CD4-positive, alpha-beta T cell (primary cell): ENCODE measurements at regions not wholly inside any gene's neighbourhood (a gene's known extent, or its start where the extent isn't known, plus 50 kb on each side); places are given as distances from the start of the nearest gene placed in this dataset.

Source experiments
- ATAC-seq: fragments of 200-7000 bp; cut with Tn5 transposase; one replicate; pipeline ENCODE4 v1.10.0; 2022; ENCODE audit warnings: mild to moderate bottlenecking; ENCODE audit not compliant: poor library complexity
- CTCF ChIA-PET: fragments of 350-600 bp; sonication (Branson Sonifier 250); formaldehyde crosslinking; loops from one replicate; lab custom pipeline; 2021; ENCODE audit warnings: antibody characterized with exemption, inconsistent platforms; lab: Charles Lee
- POLR2A ChIA-PET: fragments of 350-600 bp; sonication (Branson Sonifier 250); formaldehyde crosslinking; loops from one replicate; lab custom pipeline; 2021; ENCODE audit warnings: antibody characterized with exemption, inconsistent platforms; lab: Charles Lee
- DNase-seq, 14 experiments: peaks; one replicate each; pipeline ENCODE4 v3.0.0-alpha.2; 2013 to 2020; ENCODE audit warnings: mixed read lengths in 2 of 14
- H3K27ac ChIP-seq, 2 donors: one replicate each; pipeline versions ENCODE4 v1.5.1 to v1.7.0; 2013; ENCODE audit warnings: low read length in 2 of 2, low read depth in 1 of 2, mild to moderate bottlenecking in 1 of 2
- H3K27me3 ChIP-seq, 2 experiments: 1 replicate in 1 of 2; 2 replicates in 1 of 2; pipeline versions ENCODE4 v1.6.1 to v1.7.0; 2013; ENCODE audit warnings: low read length in 2 of 2, control low read depth in 1 of 2, mild to moderate bottlenecking in 1 of 2, moderate library complexity in 1 of 2; ENCODE audit not compliant: insufficient read depth in 2 of 2, control insufficient read depth in 1 of 2
- H3K36me3 ChIP-seq: one replicate; pipeline ENCODE4 v1.6.1; 2013; ENCODE audit warnings: low read length, control low read depth; ENCODE audit not compliant: insufficient read depth
- H3K4me1 ChIP-seq: one replicate; pipeline ENCODE4 v1.6.1; 2013; ENCODE audit warnings: low read length, control low read depth; ENCODE audit not compliant: insufficient read depth
- H3K4me3 ChIP-seq: one replicate; pipeline ENCODE4 v1.5.1; 2013; ENCODE audit warnings: mild to moderate bottlenecking, low read length, moderate library complexity
- H3K9me3 ChIP-seq, 2 experiments: 1 replicate in 1 of 2; 2 replicates in 1 of 2; pipeline versions ENCODE4 v1.6.1 to v1.7.0; 2013; ENCODE audit warnings: low read length in 2 of 2, mild to moderate bottlenecking in 2 of 2, control low read depth in 1 of 2, moderate library complexity in 1 of 2; ENCODE audit not compliant: control insufficient read depth in 1 of 2, insufficient read depth in 1 of 2
- H3K27ac Mint-ChIP-seq: one replicate; pipeline ENCODE4 v1.8.0; 2020; ENCODE audit warnings: mixed read lengths
- H3K27me3 Mint-ChIP-seq: one replicate; pipeline ENCODE4 v1.8.0; 2021; ENCODE audit warnings: mixed read lengths
- H3K36me3 Mint-ChIP-seq: one replicate; pipeline ENCODE4 v1.8.0; 2021; ENCODE audit warnings: low read depth, mixed read lengths
- H3K4me1 Mint-ChIP-seq: one replicate; pipeline ENCODE4 v1.8.0; 2021; ENCODE audit warnings: low read depth, mixed read lengths
- H3K4me3 Mint-ChIP-seq: one replicate; pipeline ENCODE4 v1.8.0; 2020; ENCODE audit warnings: mild to moderate bottlenecking, mixed read lengths
- H3K9me3 Mint-ChIP-seq: one replicate; pipeline ENCODE4 v1.8.0; 2020; ENCODE audit warnings: mixed read lengths
- intact Hi-C, 2 experiments: fragments of 100-400 bp; cut with DNase I in 1 of 2; cut with micrococcal nuclease in 1 of 2; formaldehyde crosslinking; loops; one replicate each; pipeline versions ENCODE4 v1.15.1 to v1.9.0; 2023 to 2025; cut with DNase I, micrococcal nuclease
- TF ChIP-seq, protein P1 (sequence below): fragments of 200-600 bp; IDR thresholded peaks from one replicate; pipeline ENCODE4 v1.8.0; 2022; ENCODE audit warnings: antibody characterized with exemption, mild to moderate bottlenecking

GRCh38 chr22:49624421-49625177, 203.1 kb downstream of the BRD1 start:
- Mint-ChIP-seq H3K4me3 (no peak overlapping the region), H3K9me3 (no peaks in the 10 kb centered on the region), H3K27me3 (no peaks in the 10 kb centered on the region), H3K4me1 (no peaks in the 10 kb centered on the region), H3K27ac (no peak overlapping the region), H3K36me3 (peaks cover 19% of the 10 kb centered on the region)
- no peak for ATAC-seq
- H3K4me3 ChIP-seq = no peak overlapping the region
- H3K4me1 ChIP-seq = no peaks in the 10 kb centered on the region
- H3K36me3 ChIP-seq = no peaks in the 10 kb centered on the region
- no peak overlapping the region for H3K27ac ChIP-seq
- POLR2A ChIA-PET = no interaction called here
- TF ChIP-seq, protein P1, sequence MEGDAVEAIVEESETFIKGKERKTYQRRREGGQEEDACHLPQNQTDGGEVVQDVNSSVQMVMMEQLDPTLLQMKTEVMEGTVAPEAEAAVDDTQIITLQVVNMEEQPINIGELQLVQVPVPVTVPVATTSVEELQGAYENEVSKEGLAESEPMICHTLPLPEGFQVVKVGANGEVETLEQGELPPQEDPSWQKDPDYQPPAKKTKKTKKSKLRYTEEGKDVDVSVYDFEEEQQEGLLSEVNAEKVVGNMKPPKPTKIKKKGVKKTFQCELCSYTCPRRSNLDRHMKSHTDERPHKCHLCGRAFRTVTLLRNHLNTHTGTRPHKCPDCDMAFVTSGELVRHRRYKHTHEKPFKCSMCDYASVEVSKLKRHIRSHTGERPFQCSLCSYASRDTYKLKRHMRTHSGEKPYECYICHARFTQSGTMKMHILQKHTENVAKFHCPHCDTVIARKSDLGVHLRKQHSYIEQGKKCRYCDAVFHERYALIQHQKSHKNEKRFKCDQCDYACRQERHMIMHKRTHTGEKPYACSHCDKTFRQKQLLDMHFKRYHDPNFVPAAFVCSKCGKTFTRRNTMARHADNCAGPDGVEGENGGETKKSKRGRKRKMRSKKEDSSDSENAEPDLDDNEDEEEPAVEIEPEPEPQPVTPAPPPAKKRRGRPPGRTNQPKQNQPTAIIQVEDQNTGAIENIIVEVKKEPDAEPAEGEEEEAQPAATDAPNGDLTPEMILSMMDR = no peak
- intact Hi-C loops = no loop called here
- CTCF ChIA-PET = no interaction called here
- no peaks in the 10 kb centered on the region for H3K27me3 ChIP-seq
- H3K9me3 ChIP-seq = no peaks in the 10 kb centered on the region
- DNase-seq = no peak

- TF ChIP-seq, protein P1 = no peak
- peaks cover 24% of the 10 kb centered on the region for H3K36me3 Mint-ChIP-seq
- no peak overlapping the region for H3K4me3 ChIP-seq
- H3K27me3 Mint-ChIP-seq = no peaks in the 10 kb centered on the region
- no peaks in the 10 kb centered on the region for H3K9me3 Mint-ChIP-seq
- no peak for DNase-seq
- no peak overlapping the region for H3K27ac Mint-ChIP-seq
- CTCF ChIA-PET = no interaction called here
- no peak for ATAC-seq
- no peaks in the 10 kb centered on the region for H3K4me1 Mint-ChIP-seq
- H3K4me1 ChIP-seq = no peaks in the 10 kb centered on the region
- intact Hi-C loops = no loop called here
- no peak overlapping the region for H3K4me3 Mint-ChIP-seq
- H3K36me3 ChIP-seq = no peaks in the 10 kb centered on the region
- H3K27ac ChIP-seq = no peak overlapping the region
- POLR2A ChIA-PET = no interaction called here
- no peaks in the 10 kb centered on the region for H3K27me3 ChIP-seq
- H3K9me3 ChIP-seq = no peaks in the 10 kb centered on the region
Measured at GRCh38 chr22:49623715-49624114, 204.0 kb downstream of the BRD1 start.

DNA sequence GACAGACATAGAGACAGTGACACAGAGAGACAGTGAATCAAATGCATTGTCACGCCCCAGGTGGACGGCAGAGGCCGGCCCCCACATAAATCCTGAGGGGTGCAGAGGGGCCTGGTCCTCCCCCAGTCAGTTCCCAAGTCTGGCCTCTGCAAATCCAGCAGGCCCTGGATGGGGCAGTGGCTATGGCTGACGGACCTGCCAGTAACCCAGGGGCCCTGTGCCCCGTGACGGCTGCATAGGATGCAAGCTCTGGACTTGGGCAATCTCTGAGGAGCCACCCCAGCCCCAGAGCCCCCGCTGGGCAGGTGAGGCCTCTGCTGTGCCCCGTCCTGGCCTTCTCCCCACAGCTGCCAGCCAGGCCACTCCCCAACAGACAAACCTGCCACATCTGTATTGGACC, 204.5 kb downstream of the BRD1 start:
- Histone ChIP-seq H3K27me3 (no peaks in the 10 kb centered on the region), H3K4me3 (no peak overlapping the region), H3K9me3 (no peaks in the 10 kb centered on the region), H3K36me3 (no peaks in the 10 kb centered on the region), H3K27ac (no peak overlapping the region), H3K4me1 (no peaks in the 10 kb centered on the region)
- H3K9me3 Mint-ChIP-seq = no peaks in the 10 kb centered on the region
- peaks cover 25% of the 10 kb centered on the region for H3K36me3 Mint-ChIP-seq
- intact Hi-C loops = no loop called here
- CTCF ChIA-PET = no interaction called here
- ATAC-seq (no peak), DNase-seq (no peak)
- TF ChIP-seq, protein P1 = no peak
- no peak overlapping the region for H3K27ac Mint-ChIP-seq
- no peak overlapping the region for H3K4me3 Mint-ChIP-seq
- no peaks in the 10 kb centered on the region for H3K27me3 Mint-ChIP-seq
- H3K4me1 Mint-ChIP-seq = no peaks in the 10 kb centered on the region
- POLR2A ChIA-PET = no interaction called here
